Breast epithelium (tissue), 3 donors: ENCODE measurements at regions not wholly inside any gene's neighbourhood (a gene's known extent, or its start where the extent isn't known, plus 50 kb on each side); places are given as distances from the start of the nearest gene placed in this dataset.
"Not testable (repeated sequence)": the region's sequence is repeated elsewhere in the genome, so short reads cannot be mapped to it uniquely, and the experiment has no call there.

Experiments used
- CTCF ChIP-seq, 3 donors: fragments of 450-650 bp; IDR thresholded peaks; one replicate each; pipeline ENCODE4 v1.5.1; 2016 to 2017; ENCODE audit warnings: antibody characterized with exemption in 3 of 3, mild to moderate bottlenecking in 3 of 3, moderate library complexity in 3 of 3
- POLR2A ChIP-seq: fragments of 450-650 bp; IDR thresholded peaks from one replicate; pipeline ENCODE4 v1.6.1; 2016; ENCODE audit warnings: antibody characterized with exemption, mild to moderate bottlenecking, moderate library complexity

- TF ChIP-seq CTCF (IDR thresholded peaks at IDR 0.05); POLR2A: not testable (repeated sequence)
Observed at GRCh38 chr7:97329871-97330270, 212.4 kb downstream of the SDHAF3 start.
